ENCODE measurements at regions not wholly inside any gene's neighbourhood (a gene's known extent, or its start where the extent isn't known, plus 50 kb on each side); places are given as distances from the start of the nearest gene placed in this dataset.

DNA sequence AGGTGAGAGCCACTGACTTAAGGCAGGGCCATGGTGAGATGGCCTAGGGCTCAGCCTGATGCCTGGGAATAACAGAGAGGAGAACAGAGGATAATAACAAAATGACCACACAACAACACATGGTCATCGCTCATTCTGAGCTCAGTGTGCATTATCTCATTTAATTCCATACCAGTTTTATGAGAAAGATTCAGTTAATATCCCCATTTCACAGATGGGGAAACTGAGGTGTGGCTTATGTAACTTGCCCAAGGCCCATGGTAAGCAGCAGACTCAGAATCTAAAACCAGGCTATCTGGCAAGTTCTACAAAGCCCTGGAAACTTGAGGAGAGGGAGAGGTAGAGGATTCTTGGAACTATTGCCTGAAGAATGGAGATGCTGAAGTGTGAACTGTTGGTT lies 200.9 kb upstream of the PMEPA1 start:
- H3K4me3 ChIP-seq, result no peak overlapping the region
- no peak for TF ChIP-seq POLR2A (IDR thresholded peaks at IDR 0.05)
- TF ChIP-seq CTCF (IDR thresholded peaks at IDR 0.05 in 8 of 11, conservative IDR thresholded peaks at IDR 0.05 in 3 of 11), result no peak
- TF ChIP-seq POLR2AphosphoS5 (IDR thresholded peaks at IDR 0.05), result no peak
- H3K4me1 ChIP-seq, result peaks cover 0 to 17% (median 7%) of the 10 kb centered on the region in 6 donors
- H3K27ac ChIP-seq, result no peak overlapping the region
- H3K36me3 ChIP-seq, result no peaks in the 10 kb centered on the region
- peaks cover 0 to 22% (median 0%) of the 10 kb centered on the region in 7 donors for H3K27me3 ChIP-seq (replicated peaks in 1 of 7)
- DNase-seq, result no peak
- no peaks in the 10 kb centered on the region for H3K9me3 ChIP-seq
- 84 to 100% (median 90%) methylated on average over 1 of the region's 1 CpG for WGBS, 5 donors
- intact Hi-C loops (cut with DNase I; ENCODE audit: low total_unique reads), result no loop called here

DNA sequence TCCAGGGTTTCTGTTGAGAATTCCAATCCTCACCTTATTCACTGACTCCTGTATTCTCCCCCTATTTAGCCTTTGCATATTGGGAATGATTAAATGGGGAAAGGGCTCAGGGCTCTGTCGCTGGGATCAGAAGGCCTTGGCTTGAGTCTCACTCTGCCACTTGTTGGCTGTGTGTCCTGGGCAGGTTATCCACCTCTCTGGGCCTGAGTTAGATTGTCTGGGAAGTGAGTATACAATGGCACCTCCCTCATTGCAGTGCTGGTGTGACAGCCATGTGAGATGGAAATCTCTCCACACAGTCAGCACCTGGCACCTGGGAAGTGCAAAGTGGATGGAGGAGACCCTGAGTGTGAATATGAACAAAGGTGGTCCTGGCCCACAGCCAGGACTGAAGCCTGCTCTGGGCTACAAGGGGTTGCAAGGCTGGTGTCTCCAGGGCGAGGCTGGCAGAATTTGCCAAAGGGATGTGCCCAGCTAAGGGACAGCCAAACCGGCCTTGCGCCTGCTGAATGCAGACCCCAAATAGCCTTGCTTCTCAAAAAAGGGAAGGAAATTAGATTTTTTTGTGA lies 200.0 kb upstream of the PMEPA1 start:
- no peaks in the 10 kb centered on the region for H3K9me3 ChIP-seq
- 53 to 63% (median 58%) methylated on average over 4 of the region's 4 CpGs for WGBS, 5 donors
- no peak overlapping the region for H3K27ac ChIP-seq
- TF ChIP-seq POLR2A (IDR thresholded peaks at IDR 0.05), result no peak
- no peak for TF ChIP-seq CTCF (IDR thresholded peaks at IDR 0.05 in 8 of 11, conservative IDR thresholded peaks at IDR 0.05 in 3 of 11)
- TF ChIP-seq POLR2AphosphoS5 (IDR thresholded peaks at IDR 0.05), result no peak
- H3K36me3 ChIP-seq, result no peaks in the 10 kb centered on the region
- DNase-seq, result no peak
- peaks cover 0 to 22% (median 0%) of the 10 kb centered on the region in 7 donors for H3K27me3 ChIP-seq (replicated peaks in 1 of 7)
- intact Hi-C loops (cut with DNase I; ENCODE audit: low total_unique reads), result no loop called here
- peaks cover 0 to 17% (median 7%) of the 10 kb centered on the region in 6 donors for H3K4me1 ChIP-seq
- H3K4me3 ChIP-seq, result no peak overlapping the region

DNA sequence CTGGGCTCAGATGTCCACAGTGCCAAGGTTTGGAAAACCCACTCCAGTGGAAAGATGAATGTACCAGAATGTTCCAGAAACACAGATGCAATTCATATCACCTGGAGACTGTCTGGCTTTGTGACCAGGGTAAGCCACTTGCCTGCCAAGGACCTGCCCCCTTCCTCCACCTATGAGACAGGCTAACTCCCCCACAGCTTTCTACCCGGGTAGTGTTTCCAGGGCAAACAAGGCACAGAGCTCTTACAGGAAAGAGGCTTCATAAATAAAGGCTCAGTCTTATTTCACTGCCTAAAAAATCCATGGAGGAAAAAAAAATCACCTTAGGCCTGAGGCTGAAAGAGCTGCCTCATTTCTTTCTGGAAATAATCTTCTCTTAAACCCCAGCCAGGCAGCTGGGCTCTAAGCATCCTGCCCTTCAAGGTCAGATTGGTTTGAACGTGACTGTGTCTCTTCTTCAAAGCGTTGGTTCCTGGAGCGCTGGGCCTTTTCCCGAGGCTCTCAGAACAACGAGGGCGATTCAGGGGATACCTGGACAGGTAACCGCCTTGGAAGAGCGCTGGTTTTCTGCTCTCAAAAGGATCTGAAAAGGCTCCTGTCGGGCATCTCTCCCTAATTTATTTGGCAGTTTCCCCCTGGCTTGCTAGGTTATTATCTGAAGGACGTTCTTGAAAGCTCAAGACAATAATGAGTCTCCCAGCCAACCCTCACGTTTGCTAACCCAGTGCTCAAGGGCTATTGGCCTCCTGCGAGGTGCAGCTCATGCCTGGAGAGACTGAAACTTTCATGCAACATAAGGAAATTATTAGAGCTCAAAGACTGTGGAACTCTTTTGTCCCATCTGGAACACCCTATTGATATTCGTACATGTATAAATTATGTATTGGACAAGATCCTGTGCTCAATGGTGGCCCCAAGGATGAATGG lies 199.2 kb upstream of the PMEPA1 start:
- Histone ChIP-seq H3K27me3 (replicated peaks in 1 of 7) (peaks cover 0 to 22% (median 0%) of the 10 kb centered on the region in 7 donors), H3K4me3 (no peak overlapping the region), H3K36me3 (no peaks in the 10 kb centered on the region), H3K9me3 (no peaks in the 10 kb centered on the region), H3K4me1 (peaks cover 0 to 17% (median 7%) of the 10 kb centered on the region in 6 donors), H3K27ac (no peak overlapping the region)
- intact Hi-C loops (cut with DNase I; ENCODE audit: low total_unique reads), result no loop called here
- DNase-seq, result no peak
- WGBS, 5 donors, result 70 to 81% (median 72%) methylated on average over 14 of the region's 14 CpGs
- no peak for TF ChIP-seq POLR2A (IDR thresholded peaks at IDR 0.05)

DNA sequence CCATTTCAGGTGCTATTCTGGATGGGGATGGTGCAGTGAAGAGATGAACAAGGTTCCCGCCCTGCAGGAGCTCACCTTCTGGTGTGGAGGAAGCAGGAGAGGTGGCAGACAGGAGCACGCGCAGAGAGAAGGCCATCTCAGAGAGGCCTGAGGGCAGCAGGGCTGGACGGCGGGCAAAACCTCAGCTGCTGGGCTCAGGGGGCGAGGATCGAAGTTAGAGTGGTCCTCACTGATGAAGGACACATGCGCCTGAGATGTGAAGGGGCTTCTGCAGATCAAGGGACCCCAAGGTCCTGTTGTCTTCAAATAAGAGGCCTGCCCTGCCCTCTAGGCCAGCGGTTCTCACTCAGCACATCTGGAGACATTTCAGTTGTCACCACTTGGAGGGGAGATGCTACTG lies 198.4 kb upstream of the PMEPA1 start:
- H3K27me3 ChIP-seq (replicated peaks in 1 of 7), result peaks cover 0 to 22% (median 0%) of the 10 kb centered on the region in 7 donors
- intact Hi-C loops (cut with DNase I; ENCODE audit: low total_unique reads), result no loop called here
- WGBS, 5 donors, result 85 to 97% (median 94%) methylated on average over 9 of the region's 9 CpGs

More for the DNA sequence above, 198.4 kb upstream of the PMEPA1 start:
- Histone ChIP-seq H3K27ac (no peak overlapping the region), H3K4me1 (peaks cover 0 to 15% (median 6%) of the 10 kb centered on the region in 6 donors), H3K9me3 (no peaks in the 10 kb centered on the region), H3K4me3 (no peak overlapping the region), H3K36me3 (no peaks in the 10 kb centered on the region)
- DNase-seq, result no peak
- TF ChIP-seq CTCF (IDR thresholded peaks at IDR 0.05 in 8 of 11, conservative IDR thresholded peaks at IDR 0.05 in 3 of 11) (no peak), POLR2AphosphoS5 (IDR thresholded peaks at IDR 0.05) (no peak), POLR2A (IDR thresholded peaks at IDR 0.05) (no peak)
